Activated naive CD4-positive, alpha-beta T cell treated with anti-CD3 and anti-CD28 coated beads, Interleukin-2, amount 50 U/mL, for 24 hours (primary cell): ENCODE measurements at regions not wholly inside any gene's neighbourhood (a gene's known extent, or its start where the extent isn't known, plus 50 kb on each side); places are given as distances from the start of the nearest gene placed in this dataset.
"Not testable (repeated sequence)": the region's sequence is repeated elsewhere in the genome, so short reads cannot be mapped to it uniquely, and the experiment has no call there.

Experiments used
- H3K27ac Mint-ChIP-seq: one replicate; pipeline ENCODE4 v1.8.0; 2021; ENCODE audit warnings: mild to moderate bottlenecking, mixed read lengths
- H3K27me3 Mint-ChIP-seq: one replicate; pipeline ENCODE4 v1.8.0; 2021; ENCODE audit warnings: mixed read lengths
- H3K36me3 Mint-ChIP-seq: one replicate; pipeline ENCODE4 v1.8.0; 2021; ENCODE audit warnings: mixed read lengths
- H3K4me1 Mint-ChIP-seq: one replicate; pipeline ENCODE4 v1.8.0; 2021; ENCODE audit warnings: mixed read lengths
- H3K4me3 Mint-ChIP-seq: one replicate; pipeline ENCODE4 v1.8.0; 2021; ENCODE audit warnings: mild to moderate bottlenecking, mixed read lengths
- H3K9me3 Mint-ChIP-seq: one replicate; pipeline ENCODE4 v1.8.0; 2021; ENCODE audit warnings: mixed read lengths

- H3K9me3 Mint-ChIP-seq = no peaks in the 10 kb centered on the region
- H3K27me3 Mint-ChIP-seq = peaks cover 4% of the 10 kb centered on the region
- peaks cover 3% of the 10 kb centered on the region for H3K4me1 Mint-ChIP-seq
- no peak overlapping the region for H3K4me3 Mint-ChIP-seq
- no peaks in the 10 kb centered on the region for H3K36me3 Mint-ChIP-seq
- H3K27ac Mint-ChIP-seq = no peak overlapping the region
These were observed 261.9 kb upstream of the PLET1 start for GRCh38 chr11:112522536-112522935.

DNA sequence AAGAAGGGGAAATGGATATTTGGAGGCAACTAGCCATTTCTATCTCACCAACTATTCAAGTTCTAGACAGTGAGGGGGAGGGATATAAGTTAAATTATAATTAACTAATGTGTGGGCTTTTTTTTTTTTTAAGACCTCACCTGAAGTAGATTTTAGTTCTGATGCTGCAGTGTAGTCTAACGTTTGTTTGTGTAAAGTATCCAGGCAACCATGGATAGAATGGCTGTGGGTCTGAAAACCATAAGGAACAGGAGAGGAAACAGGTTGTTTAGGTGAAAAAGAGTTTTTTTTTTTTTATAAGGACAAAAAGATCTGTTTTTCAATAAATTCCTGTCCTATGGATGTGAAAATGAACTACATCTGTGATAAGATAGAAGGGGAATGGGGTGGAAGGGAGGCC is 262.4 kb upstream of the PLET1 start:
- Mint-ChIP-seq H3K27ac (no peak overlapping the region), H3K9me3 (no peaks in the 10 kb centered on the region), H3K4me3 (no peak overlapping the region), H3K36me3 (no peaks in the 10 kb centered on the region), H3K4me1 (peaks cover 3% of the 10 kb centered on the region), H3K27me3 (peaks cover 4% of the 10 kb centered on the region)

- H3K9me3 Mint-ChIP-seq = no peaks in the 10 kb centered on the region
- no peak overlapping the region for H3K27ac Mint-ChIP-seq
- no peak overlapping the region for H3K4me3 Mint-ChIP-seq
- peaks cover 4% of the 10 kb centered on the region for H3K27me3 Mint-ChIP-seq
- H3K36me3 Mint-ChIP-seq = no peaks in the 10 kb centered on the region
- H3K4me1 Mint-ChIP-seq = peaks cover 3% of the 10 kb centered on the region
These were observed 262.8 kb upstream of the PLET1 start for GRCh38 chr11:112523477-112523876.

- Mint-ChIP-seq H3K4me1 (peaks cover 3% of the 10 kb centered on the region), H3K9me3 (no peaks in the 10 kb centered on the region), H3K27ac (no peak overlapping the region), H3K4me3 (no peak overlapping the region), H3K27me3 (peaks cover 6% of the 10 kb centered on the region), H3K36me3 (no peaks in the 10 kb centered on the region)
These were observed 263.3 kb upstream of the PLET1 start for GRCh38 chr11:112523951-112524350.

- Mint-ChIP-seq H3K27me3 (peaks cover 5% of the 10 kb centered on the region), H3K9me3 (no peaks in the 10 kb centered on the region), H3K4me3 (no peak overlapping the region), H3K27ac (no peak overlapping the region), H3K4me1 (peaks cover 3% of the 10 kb centered on the region), H3K36me3 (no peaks in the 10 kb centered on the region)
These were observed 264.1 kb upstream of the PLET1 start for GRCh38 chr11:112524798-112525197.

GRCh38 chr11:112525270-112525669 is 264.6 kb upstream of the PLET1 start:
- H3K27ac Mint-ChIP-seq = no peak overlapping the region
- H3K9me3 Mint-ChIP-seq = no peaks in the 10 kb centered on the region
- peaks cover 4% of the 10 kb centered on the region for H3K27me3 Mint-ChIP-seq
- H3K4me3 Mint-ChIP-seq = no peak overlapping the region
- no peaks in the 10 kb centered on the region for H3K36me3 Mint-ChIP-seq
- peaks cover 3% of the 10 kb centered on the region for H3K4me1 Mint-ChIP-seq

- no peak overlapping the region for H3K27ac Mint-ChIP-seq
- peaks cover 4% of the 10 kb centered on the region for H3K27me3 Mint-ChIP-seq
- peaks cover 3% of the 10 kb centered on the region for H3K4me1 Mint-ChIP-seq
- no peaks in the 10 kb centered on the region for H3K9me3 Mint-ChIP-seq
- no peaks in the 10 kb centered on the region for H3K36me3 Mint-ChIP-seq
- H3K4me3 Mint-ChIP-seq = no peak overlapping the region
These were observed 265.4 kb upstream of the PLET1 start for GRCh38 chr11:112525844-112526590.

DNA sequence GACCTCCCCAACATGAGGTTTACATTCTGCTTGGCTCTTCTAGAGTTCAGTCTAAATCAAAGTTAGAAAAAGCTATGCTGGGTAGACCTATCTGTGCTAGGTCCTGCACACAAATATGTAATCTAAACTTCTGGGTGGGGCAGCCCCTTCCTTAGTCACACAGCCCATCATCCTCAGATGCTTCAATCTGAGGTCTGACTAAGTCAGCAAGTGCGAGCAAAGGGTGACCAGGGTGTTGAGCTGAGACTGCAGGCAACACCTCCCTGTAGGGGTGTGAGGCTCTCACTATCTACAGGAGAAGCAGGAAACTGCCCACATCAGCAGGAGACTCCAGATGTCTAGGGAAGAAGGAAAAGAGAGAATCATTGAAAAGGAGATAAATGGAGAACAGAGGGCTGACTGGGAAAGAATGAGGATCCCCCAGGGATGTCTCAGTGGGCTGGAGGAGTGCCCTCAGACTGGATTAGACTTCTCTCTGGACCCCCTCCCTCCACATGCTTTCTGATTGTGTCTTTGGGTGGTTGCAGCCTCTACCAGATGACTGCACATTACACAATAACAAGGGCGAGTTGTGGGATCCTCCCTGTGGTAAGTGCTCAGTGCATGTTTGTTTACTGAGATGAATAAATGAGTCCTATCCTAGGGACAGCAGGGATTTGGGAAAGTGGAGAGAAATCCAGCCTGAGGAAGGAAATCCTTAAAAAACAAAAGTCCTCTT is 266.2 kb upstream of the PLET1 start:
- H3K27me3 Mint-ChIP-seq = peaks cover 4% of the 10 kb centered on the region
- peak overlapping the region; percentile 53 for H3K27ac Mint-ChIP-seq
- H3K4me3 Mint-ChIP-seq = no peak overlapping the region
- H3K4me1 Mint-ChIP-seq = peaks cover 3% of the 10 kb centered on the region
- H3K9me3 Mint-ChIP-seq = no peaks in the 10 kb centered on the region
- H3K36me3 Mint-ChIP-seq = no peaks in the 10 kb centered on the region

DNA sequence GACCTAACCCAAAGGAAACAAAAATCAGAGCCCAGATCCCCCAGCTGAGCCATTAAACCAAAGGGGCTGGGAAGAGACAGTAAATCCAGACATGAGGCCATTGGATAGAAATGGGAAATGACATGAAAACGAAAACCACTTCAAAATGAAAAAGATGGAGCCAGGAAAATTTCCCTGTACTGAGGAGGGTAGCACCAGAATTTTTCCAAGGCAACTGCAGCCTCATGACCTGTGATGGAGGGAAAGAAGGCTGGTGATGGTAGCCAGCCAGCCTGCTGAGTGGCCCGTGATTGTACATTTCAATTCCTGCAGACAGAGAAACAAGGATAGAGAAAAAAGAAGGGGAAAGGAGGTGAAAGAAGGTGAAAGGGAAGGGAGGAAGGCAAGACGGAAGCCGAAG is 268.4 kb upstream of the PLET1 start:
- Mint-ChIP-seq H3K27ac (no peak overlapping the region), H3K4me3 (no peak overlapping the region), H3K4me1 (peaks cover 3% of the 10 kb centered on the region), H3K36me3 (no peaks in the 10 kb centered on the region), H3K27me3 (peaks cover 4% of the 10 kb centered on the region), H3K9me3 (no peaks in the 10 kb centered on the region)

DNA sequence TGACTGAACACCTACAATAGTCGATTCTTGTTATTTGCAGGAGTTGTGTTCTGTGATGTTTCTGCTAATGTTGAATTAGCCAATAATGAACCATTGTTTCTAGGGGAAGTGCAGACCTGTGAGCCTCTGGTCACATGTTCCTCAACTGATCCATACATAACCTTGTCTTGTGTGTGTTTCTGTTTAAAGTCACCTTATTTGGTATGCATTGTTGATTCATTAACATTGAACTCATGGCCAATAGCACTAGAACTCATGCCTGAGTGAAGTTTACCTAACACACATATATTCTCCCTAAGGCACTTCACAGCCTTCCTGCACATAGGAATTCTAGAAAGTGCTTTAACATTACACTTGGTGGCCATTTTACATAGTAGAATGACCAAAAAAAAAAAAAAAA is 271.8 kb upstream of the PLET1 start:
- Mint-ChIP-seq H3K4me1 (no peaks in the 10 kb centered on the region), H3K36me3 (no peaks in the 10 kb centered on the region), H3K9me3 (no peaks in the 10 kb centered on the region), H3K27ac (no peak overlapping the region), H3K4me3 (no peak overlapping the region), H3K27me3 (peaks cover 7% of the 10 kb centered on the region)

GRCh38 chr11:112533682-112534081 is 273.0 kb upstream of the PLET1 start:
- peaks cover 5% of the 10 kb centered on the region for H3K27me3 Mint-ChIP-seq
- no peak overlapping the region for H3K4me3 Mint-ChIP-seq
- H3K27ac Mint-ChIP-seq = no peak overlapping the region
- no peaks in the 10 kb centered on the region for H3K4me1 Mint-ChIP-seq
- H3K9me3 Mint-ChIP-seq = no peaks in the 10 kb centered on the region
- no peaks in the 10 kb centered on the region for H3K36me3 Mint-ChIP-seq

GRCh38 chr11:112534208-112534607 is 273.5 kb upstream of the PLET1 start:
- H3K4me1 Mint-ChIP-seq = no peaks in the 10 kb centered on the region
- no peak overlapping the region for H3K4me3 Mint-ChIP-seq
- H3K9me3 Mint-ChIP-seq = no peaks in the 10 kb centered on the region
- H3K27ac Mint-ChIP-seq = no peak overlapping the region
- H3K36me3 Mint-ChIP-seq = no peaks in the 10 kb centered on the region
- H3K27me3 Mint-ChIP-seq = peaks cover 5% of the 10 kb centered on the region

- Mint-ChIP-seq H3K36me3 (no peaks in the 10 kb centered on the region), H3K27me3 (peaks cover 5% of the 10 kb centered on the region), H3K9me3 (no peaks in the 10 kb centered on the region), H3K4me3 (no peak overlapping the region), H3K4me1 (peaks cover 22% of the 10 kb centered on the region), H3K27ac (no peak overlapping the region)
These were observed 276.4 kb upstream of the PLET1 start for GRCh38 chr11:112537026-112537425.

- Mint-ChIP-seq H3K36me3 (no peaks in the 10 kb centered on the region), H3K4me3 (no peak overlapping the region), H3K27me3 (peaks cover 5% of the 10 kb centered on the region), H3K4me1 (peaks cover 22% of the 10 kb centered on the region), H3K9me3 (no peaks in the 10 kb centered on the region), H3K27ac (no peak overlapping the region)
These were observed 277.2 kb upstream of the PLET1 start for GRCh38 chr11:112537846-112538330.

DNA sequence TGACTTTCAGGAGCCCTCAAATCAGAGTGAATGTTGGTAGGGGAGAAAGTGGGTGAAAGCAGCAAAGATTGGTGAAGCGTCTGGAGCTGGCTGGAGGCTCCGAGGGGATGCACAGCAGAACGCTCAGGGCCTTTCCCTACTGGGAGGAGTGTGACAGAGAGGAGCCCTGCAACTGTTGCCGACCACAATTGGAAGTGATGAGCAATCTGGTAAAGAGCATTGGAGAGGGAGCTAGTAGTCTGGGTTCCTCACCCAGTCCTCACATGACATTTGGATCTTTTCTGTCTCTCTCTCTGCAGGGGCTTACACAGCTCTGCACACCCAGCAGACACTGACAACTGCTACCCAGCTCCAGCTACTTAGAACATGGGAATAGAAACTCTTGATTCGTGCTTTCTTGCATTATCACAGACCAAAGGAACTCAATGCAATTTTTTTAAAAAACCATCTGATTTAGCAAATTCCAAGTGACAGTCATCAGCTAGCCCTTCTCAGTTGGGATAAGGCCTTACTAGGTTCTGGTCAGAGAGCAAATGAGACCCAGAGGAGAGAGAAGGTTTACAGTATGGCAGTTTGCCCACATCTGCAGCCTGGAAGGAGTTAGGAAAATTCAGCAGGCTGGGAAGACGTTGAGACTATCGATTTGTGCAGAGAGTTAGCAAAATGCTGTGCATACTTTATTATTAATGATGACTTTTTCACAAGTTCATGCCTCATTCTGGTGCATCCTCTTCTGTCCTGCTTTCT is 278.0 kb upstream of the PLET1 start:
- Mint-ChIP-seq H3K4me1 (peaks cover 22% of the 10 kb centered on the region), H3K4me3 (no peak overlapping the region), H3K9me3 (no peaks in the 10 kb centered on the region), H3K36me3 (no peaks in the 10 kb centered on the region), H3K27ac (no peak overlapping the region), H3K27me3 (peaks cover 5% of the 10 kb centered on the region)

- H3K4me1 Mint-ChIP-seq = peaks cover 27% of the 10 kb centered on the region
- H3K36me3 Mint-ChIP-seq, H3K9me3 Mint-ChIP-seq, H3K27me3 Mint-ChIP-seq, H3K27ac Mint-ChIP-seq, H3K4me3 Mint-ChIP-seq: not testable (repeated sequence)
These were observed 278.6 kb upstream of the PLET1 start for GRCh38 chr11:112539281-112539555.
